T-helper 1 cell (primary cell): ENCODE measurements at regions not wholly inside any gene's neighbourhood (a gene's known extent, or its start where the extent isn't known, plus 50 kb on each side); places are given as distances from the start of the nearest gene placed in this dataset.

Experiments
- DNase-seq, 5 donors: peaks; one replicate each; pipeline ENCODE4 v3.0.0-alpha.2; 2012 to 2020

GRCh38 chr4:147367891-147368290 lies 113.0 kb upstream of the EDNRA start:
- no peak for DNase-seq

GRCh38 chr4:147368948-147369347 lies 111.9 kb upstream of the EDNRA start:
- no peak for DNase-seq

DNA sequence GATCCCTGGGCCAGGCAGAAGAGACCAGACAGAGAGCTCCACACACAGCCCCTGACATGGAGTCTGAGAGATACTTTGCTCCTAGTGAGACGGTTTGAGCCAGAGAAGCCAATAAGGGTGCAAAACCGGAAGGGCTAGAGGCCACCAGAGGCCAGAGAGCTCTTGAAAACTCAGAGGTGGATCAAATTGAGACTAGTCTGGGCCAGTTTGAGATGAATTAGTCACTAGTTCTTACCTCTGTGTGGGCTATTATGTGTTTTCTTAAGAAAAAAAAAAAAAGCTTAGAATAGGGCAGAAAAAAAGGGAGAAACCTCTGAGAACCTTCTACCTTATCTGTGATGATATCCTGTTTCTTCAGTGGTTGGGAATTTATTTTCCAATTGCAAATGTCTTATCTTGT lies 110.4 kb upstream of the EDNRA start:
- DNase-seq: no peak

- no peak for DNase-seq
These were observed 110.0 kb upstream of the EDNRA start for GRCh38 chr4:147370881-147371280.

DNA sequence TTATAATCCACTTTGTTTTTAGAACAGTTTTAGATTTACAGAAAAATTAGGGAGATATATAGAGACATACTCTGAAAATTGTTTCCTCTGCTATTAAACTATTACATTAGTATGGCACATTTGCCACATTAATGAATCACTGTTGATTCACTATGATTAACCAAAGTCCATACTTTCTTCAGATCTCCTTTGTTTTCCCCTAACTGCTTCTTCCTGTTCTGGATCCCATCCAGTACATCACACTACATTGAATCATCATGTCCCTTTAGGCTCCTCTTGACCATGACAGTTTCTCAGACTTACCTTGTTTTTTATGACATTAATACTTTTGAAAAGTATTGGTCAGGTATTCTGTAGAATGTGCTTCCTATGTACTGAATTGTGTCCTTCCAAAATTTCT lies 109.2 kb upstream of the EDNRA start:
- DNase-seq: no peak

GRCh38 chr4:147378780-147379179 lies 102.1 kb upstream of the EDNRA start:
- no peak for DNase-seq

DNA sequence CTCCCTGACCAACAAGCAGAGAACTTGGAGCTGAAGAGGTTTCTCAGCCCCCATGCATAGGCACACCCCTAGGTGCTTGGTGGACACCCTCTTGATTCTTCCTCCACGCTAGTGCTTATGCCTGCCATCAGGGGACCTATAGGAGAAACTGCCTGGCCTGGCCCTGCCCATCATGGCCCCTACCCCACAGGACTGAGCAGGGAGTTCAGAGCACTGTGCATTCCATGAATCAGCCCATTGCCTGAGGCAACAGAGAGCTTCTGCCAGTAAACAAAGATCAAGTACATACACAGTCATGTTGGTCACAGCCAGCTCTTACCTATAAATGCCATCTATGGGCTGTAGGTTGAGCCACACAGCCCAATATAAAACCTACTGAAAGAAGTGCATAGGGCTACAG lies 99.1 kb upstream of the EDNRA start:
- DNase-seq: no peak

GRCh38 chr4:147388018-147388417 lies 92.9 kb upstream of the EDNRA start:
- DNase-seq: no peak

GRCh38 chr4:147396105-147396504 lies 84.8 kb upstream of the EDNRA start:
- DNase-seq: no peak

DNA sequence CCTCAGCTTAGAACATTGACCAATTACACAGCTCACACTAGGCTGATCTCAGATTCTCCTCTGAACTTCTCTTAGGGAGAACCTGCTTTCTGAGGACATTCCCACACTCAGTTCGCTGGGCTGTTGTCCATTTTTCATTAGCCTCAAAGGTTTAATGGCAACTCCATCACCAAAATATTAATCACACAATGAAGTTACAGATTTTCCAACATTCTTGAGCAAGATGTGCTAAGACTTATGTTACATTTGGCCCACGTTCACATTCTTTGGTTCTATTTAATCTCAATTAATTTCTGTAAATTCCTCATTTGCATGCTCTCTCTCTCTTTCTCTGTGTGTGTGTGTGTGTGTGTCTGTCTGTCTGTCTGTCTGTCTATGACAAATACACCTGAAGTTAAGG lies 82.3 kb upstream of the EDNRA start:
- no peak for DNase-seq

DNA sequence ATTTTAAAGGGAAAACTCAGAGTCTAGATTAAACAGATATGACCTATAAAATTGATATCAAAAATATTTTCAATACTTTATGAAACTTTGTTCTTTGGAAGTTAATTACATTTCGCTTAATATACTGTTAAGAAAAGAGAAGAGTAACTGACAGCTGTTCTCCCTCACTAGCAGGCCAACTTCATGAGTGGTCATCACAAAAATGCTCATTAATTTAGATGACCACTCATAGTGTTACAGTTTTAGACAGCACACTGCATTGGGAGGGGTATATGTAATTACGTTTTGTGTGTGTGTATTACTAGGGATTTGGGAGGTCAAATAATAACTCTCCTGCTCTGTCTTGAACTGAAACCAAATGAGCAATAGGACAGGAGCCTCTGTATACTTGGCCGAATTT lies 80.2 kb upstream of the EDNRA start:
- no peak for DNase-seq

GRCh38 chr4:147401221-147401620 lies 79.7 kb upstream of the EDNRA start:
- no peak for DNase-seq

DNA sequence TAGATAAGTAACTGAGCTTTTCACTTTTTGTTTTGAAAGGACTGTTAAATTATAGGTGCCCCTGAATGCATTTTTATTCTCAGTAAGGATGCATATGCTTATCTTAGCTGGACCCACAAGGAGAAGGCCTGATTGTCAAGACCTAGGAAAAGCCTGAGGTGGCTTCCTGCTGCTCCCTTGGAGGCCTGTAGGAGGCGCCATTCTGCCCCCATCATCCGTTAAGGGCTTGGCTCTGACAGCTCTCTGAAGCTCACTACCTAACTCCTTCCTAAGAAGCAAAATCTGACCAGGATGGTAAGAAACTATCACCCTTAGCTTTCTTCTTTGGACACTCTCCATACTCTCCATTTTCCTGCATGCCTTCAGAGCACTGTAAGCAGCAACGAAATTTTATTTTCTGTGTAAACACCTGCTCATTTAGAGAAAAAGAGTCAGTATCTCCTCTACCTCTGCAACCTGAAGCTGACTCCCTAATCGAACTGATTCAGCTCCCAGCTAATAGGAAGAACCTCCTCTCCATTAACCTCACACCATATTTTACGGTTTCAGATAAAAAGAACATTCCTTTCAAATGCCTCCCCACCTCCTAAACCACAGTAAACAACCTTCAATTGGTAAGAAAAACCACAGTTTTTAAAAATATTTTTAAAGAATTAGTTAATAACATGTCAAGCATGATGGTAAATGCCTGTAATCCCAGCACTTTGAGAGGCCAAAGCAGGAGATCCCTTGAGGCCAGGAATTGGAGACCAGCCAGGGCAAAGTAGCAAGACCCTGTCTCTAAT lies 73.4 kb upstream of the EDNRA start:
- no peak for DNase-seq

GRCh38 chr4:147408189-147408588 lies 72.7 kb upstream of the EDNRA start:
- DNase-seq: no peak

- DNase-seq: no peak
These were observed 71.5 kb upstream of the EDNRA start for GRCh38 chr4:147409350-147409749.

DNA sequence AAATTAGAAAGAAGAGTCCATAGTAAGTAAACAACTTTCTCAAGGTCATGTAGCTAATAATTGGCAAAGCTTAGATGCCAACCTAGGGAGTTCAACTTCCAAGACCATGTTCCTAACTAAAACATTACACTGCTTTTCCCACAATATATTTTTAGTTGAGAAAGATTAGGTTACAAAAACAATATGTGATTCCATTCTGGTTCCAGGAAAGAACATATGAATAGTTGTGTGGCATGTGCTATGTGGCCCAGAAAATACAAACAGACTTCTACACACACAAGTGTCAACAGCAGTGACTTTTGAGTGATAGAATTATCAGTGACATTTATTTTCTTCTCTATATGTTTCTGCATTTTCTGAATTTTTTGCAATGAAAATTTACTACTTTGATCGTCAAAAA lies 62.7 kb upstream of the EDNRA start:
- DNase-seq: no peak

DNA sequence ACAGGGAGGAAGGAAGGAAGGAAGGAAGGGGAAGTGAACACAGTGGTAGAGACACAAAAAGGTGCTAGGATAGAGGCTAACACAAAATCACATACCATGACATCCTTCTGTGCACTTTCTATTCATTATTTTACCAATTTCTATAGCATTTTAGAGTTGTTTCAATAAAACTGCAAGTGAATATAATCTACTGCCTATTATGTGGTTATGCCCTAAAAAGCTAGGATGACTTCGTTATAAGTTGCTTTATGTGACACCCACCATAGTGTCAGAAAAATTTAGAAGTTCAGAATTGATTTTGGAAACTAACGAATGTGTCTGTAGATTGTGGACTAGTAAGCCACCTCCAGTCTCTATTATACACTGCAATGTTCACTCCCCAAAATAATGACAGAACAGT lies 59.4 kb upstream of the EDNRA start:
- no peak for DNase-seq

DNA sequence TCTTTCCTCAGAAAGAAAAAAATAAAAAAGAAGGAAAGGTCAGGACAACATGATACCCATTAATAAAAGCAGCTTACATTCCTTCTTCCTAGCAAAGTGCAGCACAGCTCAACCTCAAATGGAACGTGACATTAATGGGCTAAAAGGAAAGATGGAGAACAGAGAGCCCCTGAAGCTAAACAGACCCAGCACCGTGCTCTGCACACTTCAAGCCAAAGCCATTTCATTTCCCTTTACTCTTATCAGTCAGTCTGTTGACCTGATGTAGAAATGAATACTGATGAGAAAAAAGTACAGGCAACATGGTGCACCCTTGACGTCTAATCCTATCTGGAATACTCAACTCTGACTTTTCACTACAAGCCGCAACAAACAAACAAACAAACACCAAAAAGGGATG lies 57.7 kb upstream of the EDNRA start:
- no peak for DNase-seq

DNA sequence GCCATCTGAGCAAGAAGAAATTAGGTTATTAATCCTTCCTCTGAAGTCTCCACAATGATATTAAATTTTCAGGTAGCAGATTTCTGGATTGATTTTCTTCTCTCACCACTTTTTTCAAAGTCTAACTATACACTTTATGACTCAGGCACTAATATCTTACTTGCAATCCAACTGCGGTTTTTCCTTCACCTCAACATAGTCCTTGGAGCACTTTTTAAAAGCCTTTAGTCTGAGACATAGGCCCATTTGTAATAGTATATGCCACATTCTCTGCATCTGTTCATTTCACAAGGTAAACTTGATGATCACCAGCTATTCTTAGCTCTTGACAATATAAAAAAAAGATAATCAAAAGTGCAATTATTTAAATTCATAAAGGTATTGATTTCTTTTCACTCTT lies 55.9 kb upstream of the EDNRA start:
- DNase-seq: no peak

DNA sequence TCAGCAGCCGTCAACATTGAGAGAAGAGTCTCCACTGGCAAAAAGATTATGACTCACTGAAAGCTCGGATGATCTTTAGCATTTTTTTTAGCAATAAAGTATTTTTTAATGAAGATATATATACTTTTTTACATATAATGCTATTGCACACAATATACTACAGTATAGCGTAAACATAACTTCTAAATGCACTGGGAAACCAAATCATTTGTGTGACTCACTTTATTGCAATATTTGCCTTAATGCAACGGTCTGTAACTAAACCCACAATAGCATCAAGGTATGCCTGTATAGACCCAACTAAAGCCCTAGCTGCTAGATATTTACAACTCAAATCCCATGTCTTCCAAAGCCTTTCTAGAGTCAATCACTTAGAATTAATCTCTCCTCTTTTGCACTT lies 52.3 kb upstream of the EDNRA start:
- no peak for DNase-seq

- DNase-seq: no peak
These were observed 50.8 kb upstream of the EDNRA start for GRCh38 chr4:147430111-147430510.
